ENCODE measurements at regions not wholly inside any gene's neighbourhood (a gene's known extent, or its start where the extent isn't known, plus 50 kb on each side); places are given as distances from the start of the nearest gene placed in this dataset.

DNA sequence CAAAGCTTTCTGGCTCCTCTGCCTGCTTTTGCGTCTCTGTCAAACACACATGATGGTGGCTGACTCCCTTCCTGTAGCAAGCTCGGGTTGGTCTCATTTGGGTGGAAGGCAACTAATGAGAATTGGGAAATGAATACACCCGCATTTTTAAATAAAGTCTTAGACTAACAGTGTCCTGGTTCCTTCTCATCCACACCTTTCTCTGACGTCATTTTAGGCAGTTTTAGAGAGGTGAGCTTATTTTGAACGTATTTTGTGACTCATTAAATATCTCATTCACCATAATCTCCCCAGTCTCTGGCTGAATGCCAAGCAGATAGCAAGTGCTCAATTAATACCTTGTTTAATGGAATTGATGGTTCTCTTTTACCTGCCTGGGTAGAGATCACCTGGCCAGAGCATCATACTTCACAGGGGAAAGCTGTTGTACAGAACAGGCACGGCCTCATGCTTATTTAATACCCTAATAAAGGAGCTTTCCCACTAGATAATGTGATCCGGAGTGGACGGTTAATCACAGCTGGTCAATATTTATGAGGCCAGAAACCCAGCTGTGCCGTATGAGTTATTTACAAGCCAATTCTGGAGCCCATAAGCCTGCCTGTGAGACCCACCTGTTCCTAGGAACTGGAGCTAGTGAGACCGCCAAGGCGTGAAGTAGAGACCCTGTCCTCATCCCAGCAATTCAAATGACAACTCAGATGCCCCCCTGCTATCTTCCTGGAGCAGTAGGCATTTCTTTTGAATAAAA lies 149.7 kb upstream of the PROK2 start:
- no peak overlapping the region for H3K14ac ChIP-seq (ENCODE audit: insufficient read depth, low read length)
- no peaks in the 10 kb centered on the region for H4K20me1 ChIP-seq (ENCODE audit: control insufficient read depth, insufficient read depth, insufficient read length)
- H3T11ph ChIP-seq (ENCODE audit: low read length) = no peak overlapping the region
- H3K27me3 ChIP-seq (ENCODE audit: insufficient read depth, low read length) = no peaks in the 10 kb centered on the region
- no CpG with 5 or more reads among the region's 11 CpGs for WGBS (ENCODE audit: extremely low coverage, insufficient read length, low lambda C conversion rate)
- no peak overlapping the region for H3K4ac ChIP-seq (ENCODE audit: low read depth, low read length)
- no peak overlapping the region for H3K18ac ChIP-seq (ENCODE audit: insufficient read length, low read depth, low read length)
- peaks cover 2% of the 10 kb centered on the region for H3K27me3 Mint-ChIP-seq (ENCODE audit: low read depth)
- H4K91ac ChIP-seq (ENCODE audit: insufficient read length, low read depth, low read length) = no peak overlapping the region
- H2AFZ ChIP-seq (ENCODE audit: low read length) = no peak overlapping the region
- H3K36me3 Mint-ChIP-seq (ENCODE audit: insufficient read depth in 1 of 3, low read depth in 3 of 3) = no peaks in the 10 kb centered on the region; a peak in 1 of 7 replicates
- no peak overlapping the region for H3K27ac ChIP-seq (ENCODE audit: insufficient read length, low read depth, low read length)
- no peak overlapping the region for H3K56ac ChIP-seq (ENCODE audit: insufficient read length, low read depth, low read length)
- no peak overlapping the region for H3K4me3 Mint-ChIP-seq
- no peak overlapping the region for H3K4me2 ChIP-seq (ENCODE audit: insufficient read depth, insufficient read length, low read length)
- H2BK5ac ChIP-seq (ENCODE audit: insufficient read length, low read length) = no peak overlapping the region
- no peak overlapping the region for H3K23ac ChIP-seq (ENCODE audit: insufficient read length, low read depth, low read length)
- H2AK5ac ChIP-seq (ENCODE audit: insufficient read length, low read length) = no peak overlapping the region
- H3K9me3 ChIP-seq (ENCODE audit: control insufficient read depth, low read depth, low read length) = no peaks in the 10 kb centered on the region
- no peak overlapping the region for H2BK20ac ChIP-seq (ENCODE audit: low read depth, low read length, poor library complexity, severe bottlenecking)
- TF ChIP-seq, protein P1, sequence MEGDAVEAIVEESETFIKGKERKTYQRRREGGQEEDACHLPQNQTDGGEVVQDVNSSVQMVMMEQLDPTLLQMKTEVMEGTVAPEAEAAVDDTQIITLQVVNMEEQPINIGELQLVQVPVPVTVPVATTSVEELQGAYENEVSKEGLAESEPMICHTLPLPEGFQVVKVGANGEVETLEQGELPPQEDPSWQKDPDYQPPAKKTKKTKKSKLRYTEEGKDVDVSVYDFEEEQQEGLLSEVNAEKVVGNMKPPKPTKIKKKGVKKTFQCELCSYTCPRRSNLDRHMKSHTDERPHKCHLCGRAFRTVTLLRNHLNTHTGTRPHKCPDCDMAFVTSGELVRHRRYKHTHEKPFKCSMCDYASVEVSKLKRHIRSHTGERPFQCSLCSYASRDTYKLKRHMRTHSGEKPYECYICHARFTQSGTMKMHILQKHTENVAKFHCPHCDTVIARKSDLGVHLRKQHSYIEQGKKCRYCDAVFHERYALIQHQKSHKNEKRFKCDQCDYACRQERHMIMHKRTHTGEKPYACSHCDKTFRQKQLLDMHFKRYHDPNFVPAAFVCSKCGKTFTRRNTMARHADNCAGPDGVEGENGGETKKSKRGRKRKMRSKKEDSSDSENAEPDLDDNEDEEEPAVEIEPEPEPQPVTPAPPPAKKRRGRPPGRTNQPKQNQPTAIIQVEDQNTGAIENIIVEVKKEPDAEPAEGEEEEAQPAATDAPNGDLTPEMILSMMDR (conservative IDR thresholded peaks at IDR 0.05) = no peak
- peaks cover 7% of the 10 kb centered on the region; the same call in 1 of the 2 replicates for H3K4me1 ChIP-seq (ENCODE audit: insufficient read depth, low read length)
- no peak overlapping the region for H3K27ac Mint-ChIP-seq
- DNase-seq = no peak
- no peaks in the 10 kb centered on the region for H3K79me2 ChIP-seq (ENCODE audit: insufficient read depth, low read length)
- H3K9ac ChIP-seq (ENCODE audit: extremely low read depth, insufficient read length, low read length) = no peak overlapping the region
- no peak overlapping the region for H2BK12ac ChIP-seq (ENCODE audit: insufficient read length, low read depth, low read length)
- no peak overlapping the region for H2BK15ac ChIP-seq (ENCODE audit: low read depth, low read length)
- H3K4me1 Mint-ChIP-seq = peaks cover 14 to 18% of the 10 kb centered on the region in 2 experiments
- no peaks in the 10 kb centered on the region for H3K23me2 ChIP-seq (ENCODE audit: insufficient read length, low read depth, low read length, poor library complexity, severe bottlenecking)
- H4K5ac ChIP-seq (ENCODE audit: insufficient read length, low read depth, low read length) = no peak overlapping the region
- no peak overlapping the region for H2BK120ac ChIP-seq (ENCODE audit: low read depth, low read length, poor library complexity, severe bottlenecking)
- H3K79me1 ChIP-seq (ENCODE audit: insufficient read depth, low read depth, low read length, poor library complexity, severe bottlenecking) = no peaks in the 10 kb centered on the region
- H3K9me3 Mint-ChIP-seq = no peaks in the 10 kb centered on the region
- H4K8ac ChIP-seq (replicated peaks; ENCODE audit: insufficient read length, low read depth, low read length) = no peak overlapping the region

All from H9 (cell line).